A549 (cell line): ENCODE measurements at regions not wholly inside any gene's neighbourhood (a gene's known extent, or its start where the extent isn't known, plus 50 kb on each side); places are given as distances from the start of the nearest gene placed in this dataset.
A peak's percentile ranks its signal among the peaks of the same experiment; 100 is the strongest.

Experiments used
- ATAC-seq, 2 experiments: fragments of 200-7000 bp in 1 of 2; fragments of >200 bp in 1 of 2; cut with Nextera tagmentation in 1 of 2; cut with Tn5 transposase in 1 of 2; 3 replicates each; pipeline versions ENCODE4 v1.8.0 to v1.9.1; 2018 to 2020; ENCODE audit warnings: mild to moderate bottlenecking in 1 of 2, moderate library complexity in 1 of 2
- CTCF ChIA-PET: fragments of 300-600 bp; sonication (Branson Sonifier 250); formaldehyde crosslinking; extraction: SDS; loops from one replicate; lab custom pipeline; 2021; ENCODE audit warnings: antibody characterized with exemption, inconsistent platforms; lab: Yijun Ruan, JAX
- POLR2A ChIA-PET: fragments of 350-600 bp; formaldehyde crosslinking; extraction: SDS; loops from one replicate; lab custom pipeline; 2021; ENCODE audit warnings: antibody characterized with exemption, inconsistent platforms; lab: Yijun Ruan, JAX
- DNase-seq, 2 experiments: peaks; one replicate each; pipeline versions ENCODE4 v3.0.0 to v3.0.0-alpha.2; 2011 to 2016; ENCODE audit warnings: low read depth in 1 of 2, low spot score in 1 of 2
- FAIRE-seq: peaks from 2 replicates; lab custom pipeline; 2011; peaks lifted over from hg19 to GRCh38; lab: Jason Lieb, UNC
- H3K27ac ChIP-seq, 2 experiments: fragments of >200 bp; sonication (Bioruptor Twin); formaldehyde crosslinking; 3 replicates each; pipeline ENCODE4 v1.5.1; 2016 to 2017
- H3K4me1 ChIP-seq: fragments of >200 bp; sonication (Bioruptor Twin); formaldehyde crosslinking; 3 replicates; pipeline ENCODE4 v1.6.1; 2016
- H3K4me2 ChIP-seq: fragments of >200 bp; sonication (Bioruptor Twin); formaldehyde crosslinking; 3 replicates; pipeline ENCODE4 v1.6.1; 2016
- H3K4me3 ChIP-seq: fragments of >200 bp; sonication (Bioruptor Twin); formaldehyde crosslinking; 3 replicates; pipeline ENCODE4 v1.5.1; 2016
- H3K9me3 ChIP-seq: fragments of >200 bp; sonication (Bioruptor Twin); formaldehyde crosslinking; 3 replicates; pipeline ENCODE4 v1.6.1; 2016
- BHLHE40 ChIP-seq: IDR thresholded peaks from 2 replicates; pipeline ENCODE4 v1.6.1; 2012; ENCODE audit warnings: low read depth, low read length, inconsistent platforms
- EHMT2 ChIP-seq: fragments of 200-600 bp; sonication (generic); IDR thresholded peaks from 2 replicates; pipeline ENCODE4 v1.6.1; 2016; ENCODE audit warnings: antibody characterized with exemption, low read depth, mild to moderate bottlenecking, moderate library complexity
- ELK1 ChIP-seq: fragments of 150-350 bp; IDR thresholded peaks from 2 replicates; pipeline ENCODE4 v1.6.1; 2014; ENCODE audit warnings: low read depth, mild to moderate bottlenecking, low read length
- EP300 ChIP-seq, 2 experiments: fragments of >200 bp; sonication (Bioruptor Twin); formaldehyde crosslinking; IDR thresholded peaks; 2 replicates in 1 of 2; 3 replicates in 1 of 2; pipeline ENCODE4 v1.6.1; 2016 to 2017
- HMGXB4 ChIP-seq: fragments of 250-450 bp; sonication (Bioruptor Pico); IDR thresholded peaks from 2 replicates; pipeline ENCODE4 v1.5.0; 2021; ENCODE audit warnings: mild to moderate bottlenecking, moderate library complexity, borderline replicate concordance
- HOXA7 ChIP-seq: fragments of 250-450 bp; sonication (Bioruptor Pico); IDR thresholded peaks from 2 replicates; pipeline ENCODE4 v1.5.0; 2020; ENCODE audit warnings: mild to moderate bottlenecking, moderate library complexity
- HOXB5 ChIP-seq: fragments of 250-450 bp; sonication (Bioruptor Pico); IDR thresholded peaks from 2 replicates; pipeline ENCODE4 v1.5.0; 2020; ENCODE audit warnings: mild to moderate bottlenecking, moderate library complexity
- JUN ChIP-seq, 2 experiments: fragments of >200 bp; sonication (Bioruptor Twin); formaldehyde crosslinking; IDR thresholded peaks; 2 replicates in 1 of 2; 3 replicates in 1 of 2; pipeline ENCODE4 v1.6.1; 2016 to 2017
- JUNB ChIP-seq: fragments of >200 bp; sonication (Bioruptor Twin); formaldehyde crosslinking; IDR thresholded peaks from 2 replicates; pipeline ENCODE4 v1.6.1; 2016
- MAFK ChIP-seq: fragments of 450-650 bp; IDR thresholded peaks from 2 replicates; pipeline ENCODE4 v1.6.1; 2014; ENCODE audit not compliant: partially characterized antibody
- MAX ChIP-seq: IDR thresholded peaks from 2 replicates; pipeline ENCODE4 v1.6.1; 2012
- MAZ ChIP-seq: fragments of 150-350 bp; IDR thresholded peaks from 2 replicates; pipeline ENCODE4 v1.6.1; 2014; ENCODE audit warnings: antibody characterized with exemption, low read depth, low read length, borderline replicate concordance
- MYC ChIP-seq: IDR thresholded peaks from 2 replicates; pipeline ENCODE4 v1.6.1; 2012; ENCODE audit warnings: mild to moderate bottlenecking, inconsistent platforms, low read length, improper control_type of control experiment, borderline replicate concordance
- NR3C1 ChIP-seq: fragments of >200 bp; sonication (Bioruptor Twin); formaldehyde crosslinking; IDR thresholded peaks from 3 replicates; pipeline ENCODE4 v1.6.1; 2017
- POLR2AphosphoS2 ChIP-seq: conservative IDR thresholded peaks from 2 replicates; pipeline ENCODE4 v1.6.1; 2012; ENCODE audit warnings: low read length, improper control_type of control experiment, inconsistent platforms
- REST ChIP-seq: fragments of 200-600 bp; sonication (generic); IDR thresholded peaks from 2 replicates; pipeline ENCODE4 v1.6.1; 2016; ENCODE audit warnings: antibody characterized with exemption, mild to moderate bottlenecking, moderate library complexity
- RFX5 ChIP-seq: fragments of 450-650 bp; IDR thresholded peaks from 2 replicates; pipeline ENCODE4 v1.7.1; 2014; ENCODE audit warnings: antibody characterized with exemption, mild to moderate bottlenecking, moderate library complexity
- RNF2 ChIP-seq: fragments of 200-600 bp; sonication (generic); IDR thresholded peaks from 2 replicates; pipeline ENCODE4 v1.6.1; 2016; ENCODE audit warnings: low read depth, mild to moderate bottlenecking, antibody characterized with exemption, moderate library complexity, borderline replicate concordance
- ZC3H11A ChIP-seq: fragments of 450-650 bp; IDR thresholded peaks from 2 replicates; pipeline ENCODE4 v1.6.1; 2014; ENCODE audit warnings: antibody characterized with exemption, mild to moderate bottlenecking
- WGBS: methylation state at CpG from one replicate; pipeline ENCODE4 v1.1.6; 2017; ENCODE audit errors: missing lambda C conversion rate; 5-methylcytosine and 5-hydroxymethylcytosine counted together
- TF ChIP-seq, protein P1 (sequence below): fragments of 250-450 bp; sonication (Bioruptor Pico); IDR thresholded peaks from 2 replicates; pipeline ENCODE4 v1.5.0; 2020; ENCODE audit warnings: low read depth, mild to moderate bottlenecking, moderate library complexity
- TF ChIP-seq, protein P2 (sequence below): fragments of 450-650 bp; IDR thresholded peaks from 2 replicates; pipeline ENCODE4 v1.6.1; 2014; ENCODE audit warnings: antibody characterized with exemption

GRCh38 chr9:81231011-81231410 lies 458.3 kb downstream of the TLE1 start:
- H3K4me2 ChIP-seq = no peak overlapping the region
- DNase-seq (no peak), FAIRE-seq (no peak), ATAC-seq (no peak)
- POLR2A ChIA-PET = no interaction called here
- no peaks in the 10 kb centered on the region for H3K4me1 ChIP-seq
- TF ChIP-seq RFX5 (no peak), JUN (IDR thresholded peaks at IDR 0.05) (no peak), MAFK (peak; percentile 26)
- TF ChIP-seq, protein P1, sequence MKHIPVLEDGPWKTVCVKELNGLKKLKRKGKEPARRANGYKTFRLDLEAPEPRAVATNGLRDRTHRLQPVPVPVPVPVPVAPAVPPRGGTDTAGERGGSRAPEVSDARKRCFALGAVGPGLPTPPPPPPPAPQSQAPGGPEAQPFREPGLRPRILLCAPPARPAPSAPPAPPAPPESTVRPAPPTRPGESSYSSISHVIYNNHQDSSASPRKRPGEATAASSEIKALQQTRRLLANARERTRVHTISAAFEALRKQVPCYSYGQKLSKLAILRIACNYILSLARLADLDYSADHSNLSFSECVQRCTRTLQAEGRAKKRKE (CRISPR knock-in tag) = no peak
- 76% methylated on average over 1 of the region's 1 CpG for WGBS
- no peaks in the 10 kb centered on the region for H3K9me3 ChIP-seq
- no peak overlapping the region for H3K27ac ChIP-seq
- CTCF ChIA-PET = no interaction called here
- no peak overlapping the region for H3K4me3 ChIP-seq

- Histone ChIP-seq H3K4me3 (no peak overlapping the region), H3K9me3 (no peaks in the 10 kb centered on the region), H3K4me2 (no peak overlapping the region), H3K27ac (no peak overlapping the region), H3K4me1 (no peaks in the 10 kb centered on the region)
- ATAC-seq (no peak), FAIRE-seq (no peak), DNase-seq (no peak)
- CTCF ChIA-PET = no interaction called here
- TF ChIP-seq MAX (no peak), POLR2AphosphoS2 (no peak), HOXB5 (CRISPR knock-in tag) (no peak), NR3C1 (no peak), JUNB (no peak), REST (no peak), MAZ (no peak), HOXA7 (CRISPR knock-in tag) (no peak), MAFK (no peak), MYC (no peak), RNF2 (no peak), ELK1 (no peak), RFX5 (no peak), BHLHE40 (no peak), JUN (IDR thresholded peaks at IDR 0.05) (no peak), EHMT2 (no peak), ZC3H11A (no peak), EP300 (IDR thresholded peaks at IDR 0.05) (no peak), HMGXB4 (CRISPR knock-in tag) (no peak)
- TF ChIP-seq, protein P2, sequence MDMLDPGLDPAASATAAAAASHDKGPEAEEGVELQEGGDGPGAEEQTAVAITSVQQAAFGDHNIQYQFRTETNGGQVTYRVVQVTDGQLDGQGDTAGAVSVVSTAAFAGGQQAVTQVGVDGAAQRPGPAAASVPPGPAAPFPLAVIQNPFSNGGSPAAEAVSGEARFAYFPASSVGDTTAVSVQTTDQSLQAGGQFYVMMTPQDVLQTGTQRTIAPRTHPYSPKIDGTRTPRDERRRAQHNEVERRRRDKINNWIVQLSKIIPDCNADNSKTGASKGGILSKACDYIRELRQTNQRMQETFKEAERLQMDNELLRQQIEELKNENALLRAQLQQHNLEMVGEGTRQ = no peak
- POLR2A ChIA-PET = no interaction called here
- 81% methylated on average over 6 of the region's 6 CpGs for WGBS
These were observed 461.7 kb downstream of the TLE1 start for GRCh38 chr9:81227507-81228245.
